ENCODE measurements at regions not wholly inside any gene's neighbourhood (a gene's known extent, or its start where the extent isn't known, plus 50 kb on each side); places are given as distances from the start of the nearest gene placed in this dataset.
"Not testable (repeated sequence)": the region's sequence is repeated elsewhere in the genome, so short reads cannot be mapped to it uniquely, and the experiment has no call there.

DNA sequence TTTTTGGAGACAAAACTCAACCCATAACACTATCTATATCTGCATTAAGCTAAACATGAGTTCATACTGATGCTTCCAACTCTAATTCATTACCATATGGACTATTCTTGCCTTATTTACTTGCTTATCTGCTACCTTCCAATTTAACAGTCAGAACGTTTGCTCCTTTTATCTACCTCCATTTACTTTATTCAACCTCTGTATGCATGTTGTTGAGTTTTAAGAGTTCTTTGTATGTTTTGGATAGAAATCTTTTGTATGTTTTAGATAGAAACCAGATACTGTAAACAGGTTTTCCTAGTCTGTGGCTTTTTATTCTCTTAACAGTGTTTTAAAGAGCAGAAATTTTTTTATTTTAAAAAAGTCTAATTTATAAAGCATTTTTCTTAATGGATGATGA is 542.2 kb upstream of the NDST4 start:
- Mint-ChIP-seq H3K4me3 (no peak overlapping the region), H3K36me3 (no peaks in the 10 kb centered on the region), H3K27ac (no peak overlapping the region)

DNA sequence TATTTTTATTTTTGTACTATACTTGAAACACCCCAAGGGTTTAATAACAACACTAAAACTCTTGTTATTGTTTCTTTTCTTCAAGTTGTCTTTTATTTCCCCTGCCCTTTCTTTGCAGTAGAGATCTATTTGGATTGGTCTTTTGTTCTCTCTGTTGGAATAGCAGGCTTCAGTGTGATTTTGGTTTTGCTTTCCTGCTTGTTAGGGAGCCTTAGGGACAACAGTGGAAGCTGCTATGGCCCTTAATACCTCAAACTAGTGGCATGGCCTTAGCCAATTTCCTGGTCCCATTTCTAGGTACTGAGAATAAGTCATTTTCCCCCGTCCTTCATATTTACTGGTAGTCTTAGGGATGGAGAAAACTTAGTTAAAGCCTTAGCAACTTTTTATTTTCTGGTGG is 535.4 kb upstream of the NDST4 start:
- no peak overlapping the region for H3K4me3 Mint-ChIP-seq
- H3K27me3 Mint-ChIP-seq = no peaks in the 10 kb centered on the region
- H3K9me3 Mint-ChIP-seq = peaks cover 0 to 3% (median 0%) of the 10 kb centered on the region in 3 donors
- no peaks in the 10 kb centered on the region for H3K4me1 Mint-ChIP-seq
- no peaks in the 10 kb centered on the region for H3K36me3 Mint-ChIP-seq
- no peak overlapping the region for H3K27ac Mint-ChIP-seq

More for the DNA sequence above, 542.2 kb upstream of the NDST4 start:
- H3K27me3 Mint-ChIP-seq = no peaks in the 10 kb centered on the region
- H3K4me1 Mint-ChIP-seq = no peaks in the 10 kb centered on the region
- peaks cover 0 to 3% (median 0%) of the 10 kb centered on the region in 3 donors for H3K9me3 Mint-ChIP-seq

GRCh38 chr4:115629270-115629669 is 515.9 kb upstream of the NDST4 start:
- peaks cover 0 to 2% (median 0%) of the 10 kb centered on the region in 3 donors for H3K9me3 Mint-ChIP-seq
- H3K36me3 Mint-ChIP-seq = no peaks in the 10 kb centered on the region
- H3K4me3 Mint-ChIP-seq = no peak overlapping the region
- no peaks in the 10 kb centered on the region for H3K27me3 Mint-ChIP-seq
- no peak overlapping the region for H3K27ac Mint-ChIP-seq
- H3K4me1 Mint-ChIP-seq = no peaks in the 10 kb centered on the region

GRCh38 chr4:115609631-115610030 is 496.2 kb upstream of the NDST4 start:
- H3K4me1 Mint-ChIP-seq = no peaks in the 10 kb centered on the region
- no peaks in the 10 kb centered on the region for H3K36me3 Mint-ChIP-seq
- H3K9me3 Mint-ChIP-seq = peaks cover 0 to 3% (median 0%) of the 10 kb centered on the region in 3 donors
- no peak overlapping the region for H3K4me3 Mint-ChIP-seq
- H3K27ac Mint-ChIP-seq = no peak overlapping the region
- no peaks in the 10 kb centered on the region for H3K27me3 Mint-ChIP-seq

DNA sequence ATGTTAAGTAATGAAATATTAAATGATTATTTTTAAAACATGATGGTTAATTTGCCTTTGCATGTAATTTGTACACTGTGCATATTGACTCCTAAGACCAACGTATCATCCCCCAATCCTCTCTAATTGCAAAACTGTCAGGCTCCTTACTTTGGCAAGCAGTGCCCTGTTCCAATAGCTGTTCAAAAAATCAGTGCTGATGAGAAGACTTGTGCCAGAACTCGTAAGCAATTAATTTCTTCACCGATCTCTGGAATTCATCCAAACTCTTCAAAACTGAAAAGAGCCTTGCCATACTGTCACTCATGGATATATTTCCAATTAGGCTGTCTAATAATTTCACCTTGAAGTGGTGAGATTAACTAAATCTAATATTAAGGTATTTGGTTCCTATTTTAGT is 493.9 kb upstream of the NDST4 start:
- no peak overlapping the region for H3K4me3 Mint-ChIP-seq
- no peaks in the 10 kb centered on the region for H3K27me3 Mint-ChIP-seq
- no peak overlapping the region for H3K27ac Mint-ChIP-seq
- H3K9me3 Mint-ChIP-seq = peaks cover 0 to 5% (median 4%) of the 10 kb centered on the region in 3 donors
- H3K36me3 Mint-ChIP-seq = no peaks in the 10 kb centered on the region
- H3K4me1 Mint-ChIP-seq = no peaks in the 10 kb centered on the region

GRCh38 chr4:115596265-115597001 is 483.0 kb upstream of the NDST4 start:
- no peaks in the 10 kb centered on the region for H3K27me3 Mint-ChIP-seq
- no peaks in the 10 kb centered on the region for H3K36me3 Mint-ChIP-seq
- no peak overlapping the region for H3K4me3 Mint-ChIP-seq
- H3K9me3 Mint-ChIP-seq = peaks cover 0 to 4% (median 3%) of the 10 kb centered on the region in 3 donors
- H3K4me1 Mint-ChIP-seq = no peaks in the 10 kb centered on the region
- no peak overlapping the region for H3K27ac Mint-ChIP-seq

- no peaks in the 10 kb centered on the region for H3K4me1 Mint-ChIP-seq
- H3K27ac Mint-ChIP-seq = no peak overlapping the region
- no peak overlapping the region for H3K4me3 Mint-ChIP-seq
- no peaks in the 10 kb centered on the region for H3K27me3 Mint-ChIP-seq
- H3K9me3 Mint-ChIP-seq = peaks cover 0 to 4% (median 2%) of the 10 kb centered on the region in 3 donors
- H3K36me3 Mint-ChIP-seq = no peaks in the 10 kb centered on the region
Observed at GRCh38 chr4:115580901-115581300, 467.5 kb upstream of the NDST4 start.

- Mint-ChIP-seq H3K27ac (no peak overlapping the region), H3K9me3 (peaks cover 3 to 6% (median 5%) of the 10 kb centered on the region in 3 donors), H3K27me3 (peaks cover 2% of the 10 kb centered on the region), H3K4me1 (no peaks in the 10 kb centered on the region), H3K36me3 (no peaks in the 10 kb centered on the region), H3K4me3 (no peak overlapping the region)
Observed at GRCh38 chr4:115575851-115576250, 462.4 kb upstream of the NDST4 start.

GRCh38 chr4:115562506-115562905 is 449.1 kb upstream of the NDST4 start:
- Mint-ChIP-seq H3K4me1 (no peaks in the 10 kb centered on the region), H3K36me3 (no peaks in the 10 kb centered on the region), H3K4me3 (no peak overlapping the region), H3K27ac (no peak overlapping the region), H3K9me3 (peaks cover 0 to under 1% (median 0%) of the 10 kb centered on the region in 3 donors), H3K27me3 (no peaks in the 10 kb centered on the region)

- no peak overlapping the region for H3K4me3 Mint-ChIP-seq
- H3K9me3 Mint-ChIP-seq = peaks cover 0 to 2% (median 0%) of the 10 kb centered on the region in 3 donors
- H3K27me3 Mint-ChIP-seq = no peaks in the 10 kb centered on the region
- no peaks in the 10 kb centered on the region for H3K4me1 Mint-ChIP-seq
- no peaks in the 10 kb centered on the region for H3K36me3 Mint-ChIP-seq
- H3K27ac Mint-ChIP-seq = no peak overlapping the region
Observed at GRCh38 chr4:115548123-115548522, 434.7 kb upstream of the NDST4 start.

GRCh38 chr4:115537387-115537786 is 424.0 kb upstream of the NDST4 start:
- Mint-ChIP-seq H3K4me1 (no peaks in the 10 kb centered on the region), H3K27ac (no peak overlapping the region), H3K9me3 (peaks cover 0 to 4% (median 0%) of the 10 kb centered on the region in 3 donors), H3K36me3 (no peaks in the 10 kb centered on the region), H3K27me3 (no peaks in the 10 kb centered on the region), H3K4me3 (no peak overlapping the region)

DNA sequence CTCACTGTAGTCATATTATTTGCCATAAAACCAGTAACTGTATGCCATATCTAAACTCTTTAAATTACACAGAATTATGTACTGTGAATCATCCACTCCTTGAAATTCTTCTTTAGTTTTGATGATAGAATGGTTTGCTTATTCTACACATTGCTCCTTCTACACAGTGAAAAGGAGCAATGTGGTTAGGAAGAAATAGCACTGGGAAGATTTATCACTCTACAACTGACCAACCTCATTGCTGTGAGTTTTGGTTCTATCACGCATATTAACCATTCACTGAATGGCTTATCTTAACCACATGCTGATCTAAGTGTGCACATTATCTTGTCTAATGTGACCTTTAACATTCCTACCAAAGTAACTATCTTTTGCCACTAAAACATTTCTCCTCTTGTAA is 415.7 kb upstream of the NDST4 start:
- Mint-ChIP-seq H3K27ac (no peak overlapping the region), H3K36me3 (no peaks in the 10 kb centered on the region), H3K4me3 (no peak overlapping the region), H3K9me3 (peaks cover 0 to 1% (median 0%) of the 10 kb centered on the region in 3 donors), H3K4me1 (no peaks in the 10 kb centered on the region), H3K27me3 (no peaks in the 10 kb centered on the region)

DNA sequence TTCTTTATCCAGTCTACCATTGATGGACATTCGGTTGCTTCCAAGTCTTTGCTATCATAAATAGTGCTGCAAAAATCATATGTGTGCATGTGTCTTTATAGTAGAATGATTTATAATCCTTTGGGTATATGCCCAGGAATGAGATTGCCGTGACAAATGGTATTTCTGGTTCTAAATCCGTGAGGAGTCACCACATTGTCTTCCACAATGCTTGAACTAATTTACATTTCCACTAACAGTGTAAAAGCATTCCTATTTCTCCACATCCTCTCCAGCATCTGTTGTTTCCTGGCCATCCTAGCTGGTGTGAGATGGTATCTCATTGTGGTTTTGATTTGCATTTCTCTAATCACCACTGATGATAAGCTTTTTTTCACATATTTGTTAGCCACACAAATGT is 406.1 kb upstream of the NDST4 start:
- H3K27ac Mint-ChIP-seq, H3K36me3 Mint-ChIP-seq, H3K4me1 Mint-ChIP-seq, H3K4me3 Mint-ChIP-seq, H3K27me3 Mint-ChIP-seq: not testable (repeated sequence)
- peaks cover 3 to 14% (median 5%) of the 10 kb centered on the region in 3 donors for H3K9me3 Mint-ChIP-seq

DNA sequence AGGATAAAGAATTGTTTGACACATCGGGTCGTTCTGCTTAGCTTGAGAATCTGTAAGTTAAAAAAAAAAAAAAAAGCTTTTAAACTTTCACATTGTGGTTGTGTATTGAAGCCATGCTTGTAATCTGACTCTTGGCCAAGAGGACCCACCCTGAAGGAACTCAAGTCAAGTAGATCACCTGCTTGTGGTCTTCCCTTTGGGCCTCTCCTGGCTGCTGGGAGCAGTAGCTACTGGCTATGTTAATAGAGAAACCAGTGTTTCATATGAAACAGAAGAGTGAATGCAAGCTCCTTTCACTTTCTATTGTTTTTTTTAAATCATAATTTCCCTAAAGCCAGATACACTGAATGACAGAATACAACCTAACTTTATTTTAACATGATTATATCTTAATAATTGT is 402.4 kb upstream of the NDST4 start:
- peaks cover 0 to 2% (median 0%) of the 10 kb centered on the region in 3 donors for H3K9me3 Mint-ChIP-seq
- no peaks in the 10 kb centered on the region for H3K27me3 Mint-ChIP-seq
- H3K4me1 Mint-ChIP-seq = no peaks in the 10 kb centered on the region
- H3K4me3 Mint-ChIP-seq = no peak overlapping the region
- H3K27ac Mint-ChIP-seq = no peak overlapping the region
- H3K36me3 Mint-ChIP-seq = no peaks in the 10 kb centered on the region

DNA sequence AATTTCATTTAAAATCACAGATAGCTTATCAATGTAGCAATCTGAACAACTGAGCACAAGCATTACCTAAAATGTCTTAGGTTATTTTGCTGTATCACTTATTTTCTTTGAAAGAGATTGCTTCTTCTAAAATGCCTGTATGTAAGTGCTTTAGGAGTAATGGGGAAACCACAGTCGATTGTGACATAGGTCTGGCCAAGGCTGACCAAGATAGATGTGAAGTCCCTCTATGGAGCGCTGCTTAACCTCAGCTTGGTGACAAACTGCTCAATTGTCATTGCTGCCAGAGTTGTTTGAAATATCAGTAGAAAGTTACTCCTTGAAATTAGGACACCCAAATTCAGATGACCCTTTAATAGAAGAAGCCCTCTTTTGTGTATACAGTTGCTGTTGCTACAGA is 401.9 kb upstream of the NDST4 start:
- Mint-ChIP-seq H3K9me3 (no peaks in the 10 kb centered on the region), H3K27ac (no peak overlapping the region), H3K4me1 (no peaks in the 10 kb centered on the region), H3K27me3 (no peaks in the 10 kb centered on the region), H3K36me3 (no peaks in the 10 kb centered on the region), H3K4me3 (no peak overlapping the region)

- H3K4me1 Mint-ChIP-seq = no peaks in the 10 kb centered on the region
- H3K4me3 Mint-ChIP-seq = no peak overlapping the region
- no peak overlapping the region for H3K27ac Mint-ChIP-seq
- no peaks in the 10 kb centered on the region for H3K9me3 Mint-ChIP-seq
- no peaks in the 10 kb centered on the region for H3K27me3 Mint-ChIP-seq
- no peaks in the 10 kb centered on the region for H3K36me3 Mint-ChIP-seq
Observed at GRCh38 chr4:115514675-115515074, 401.3 kb upstream of the NDST4 start.
